Stimulated activated CD4-positive, alpha-beta T cell treated with anti-CD3 and anti-CD28 coated beads, Interleukin-2, amount 100 ng/mL, for 48 hours (primary cell): ENCODE measurements at regions not wholly inside any gene's neighbourhood (a gene's known extent, or its start where the extent isn't known, plus 50 kb on each side); places are given as distances from the start of the nearest gene placed in this dataset.

Experiments
- DNase-seq, 2 donors: peaks; one replicate each; pipeline ENCODE4 v3.0.0-alpha.2; 2020

GRCh38 chr12:89087876-89088275 is 264.4 kb downstream of the DUSP6 start:
- DNase-seq, result no peak

GRCh38 chr12:89087149-89087825 is 265.0 kb downstream of the DUSP6 start:
- DNase-seq, result no peak

GRCh38 chr12:89085421-89085820 is 266.9 kb downstream of the DUSP6 start:
- DNase-seq, result no peak

- no peak for DNase-seq
Measured at GRCh38 chr12:89084751-89085150, 267.6 kb downstream of the DUSP6 start.

DNA sequence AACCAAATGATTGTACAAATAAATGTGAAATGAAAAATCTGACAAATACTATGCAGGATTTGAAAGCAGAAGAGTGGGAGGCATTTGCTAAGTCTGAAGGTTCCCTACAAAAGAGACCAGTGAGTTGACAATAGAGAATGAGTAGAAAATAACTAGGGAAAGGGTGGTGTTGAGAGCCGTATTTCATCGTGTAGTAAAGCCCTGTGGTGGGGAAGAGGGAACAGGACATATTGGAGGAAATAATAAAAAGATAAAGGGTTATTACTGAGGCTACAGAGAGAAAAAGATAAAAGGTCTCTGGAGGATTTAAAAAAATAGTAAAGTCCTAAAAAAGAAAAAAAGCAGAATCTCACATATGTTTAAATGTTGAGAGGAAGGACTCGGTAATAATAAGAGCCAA is 268.8 kb downstream of the DUSP6 start:
- no peak for DNase-seq

DNA sequence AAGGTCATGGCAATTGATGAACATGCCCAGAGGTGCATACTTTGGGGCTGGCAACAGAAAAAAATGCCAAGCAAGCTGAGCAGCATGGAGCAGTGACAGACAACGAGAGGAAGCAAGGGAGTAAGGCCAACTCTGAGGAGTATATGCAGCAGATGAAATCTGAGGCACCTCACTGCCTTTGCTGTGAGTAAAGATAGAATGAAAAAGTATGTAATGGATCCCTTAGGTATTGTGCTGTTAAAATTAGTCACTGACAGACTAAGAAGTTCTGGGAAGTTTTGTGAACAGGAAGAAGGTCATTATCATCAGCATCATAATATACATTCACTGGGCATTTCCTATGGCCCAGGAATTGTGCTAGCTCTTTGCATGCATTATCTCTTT is 269.9 kb downstream of the DUSP6 start:
- no peak for DNase-seq

- no peak for DNase-seq
Measured at GRCh38 chr12:89081719-89082369, 270.5 kb downstream of the DUSP6 start.

- no peak for DNase-seq
Measured at GRCh38 chr12:89080793-89081465, 271.4 kb downstream of the DUSP6 start.

GRCh38 chr12:89075880-89076540 is 276.3 kb downstream of the DUSP6 start:
- DNase-seq, result no peak

DNA sequence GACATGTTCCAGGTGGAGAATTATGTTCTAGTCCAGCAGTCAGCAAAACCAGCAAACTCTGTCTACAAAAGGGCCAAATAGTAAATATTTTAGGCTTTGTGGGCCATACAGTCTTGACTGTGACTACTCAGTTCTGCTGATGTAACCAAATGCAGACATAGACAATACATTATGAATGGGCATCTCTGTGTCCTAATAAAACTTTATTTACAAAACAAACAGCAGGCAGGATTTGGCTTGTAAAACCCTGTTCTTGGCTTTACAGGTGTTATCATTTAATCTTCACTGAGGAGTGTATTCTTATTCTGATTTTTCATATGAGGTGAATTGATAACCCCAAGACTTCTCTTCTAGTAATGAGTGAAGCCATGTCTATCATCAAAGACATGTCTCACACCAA is 278.6 kb downstream of the DUSP6 start:
- DNase-seq, result no peak

GRCh38 chr12:89073027-89073398 is 279.3 kb downstream of the DUSP6 start:
- no peak for DNase-seq

DNA sequence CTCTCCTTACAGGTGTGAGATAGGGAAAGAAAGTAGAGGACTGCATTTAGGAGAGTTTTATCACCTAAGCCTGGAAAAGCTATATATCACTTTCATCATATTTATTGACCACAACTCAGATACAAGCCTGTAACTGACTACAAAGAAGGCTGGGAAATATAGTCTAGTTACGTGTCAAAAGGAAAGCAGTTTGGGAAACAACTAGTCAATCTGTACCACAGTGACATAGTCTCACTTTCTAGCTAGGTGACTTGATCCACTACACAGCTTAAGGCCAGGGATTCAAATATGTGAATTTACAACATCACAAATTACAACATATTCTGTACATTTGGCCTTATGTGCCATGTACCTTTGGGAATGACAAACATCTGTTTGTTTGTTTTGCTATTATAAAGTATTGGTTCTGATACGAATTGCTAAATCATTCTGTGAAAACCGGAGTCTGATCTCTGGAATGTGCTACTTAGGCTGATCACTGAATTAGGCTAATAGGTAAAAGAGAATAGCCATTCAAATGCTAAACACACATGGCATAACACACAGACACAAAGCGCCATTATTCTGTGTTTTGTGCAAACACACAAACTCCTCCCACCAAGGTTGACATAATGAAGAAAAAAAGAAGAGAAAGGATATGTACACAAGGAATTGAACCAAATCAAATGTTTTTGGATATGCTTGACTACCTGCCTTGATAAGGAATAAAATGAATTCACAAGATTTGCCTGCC is 279.8 kb downstream of the DUSP6 start:
- DNase-seq, result no peak

- no peak for DNase-seq
Measured at GRCh38 chr12:89070603-89071002, 281.7 kb downstream of the DUSP6 start.

DNA sequence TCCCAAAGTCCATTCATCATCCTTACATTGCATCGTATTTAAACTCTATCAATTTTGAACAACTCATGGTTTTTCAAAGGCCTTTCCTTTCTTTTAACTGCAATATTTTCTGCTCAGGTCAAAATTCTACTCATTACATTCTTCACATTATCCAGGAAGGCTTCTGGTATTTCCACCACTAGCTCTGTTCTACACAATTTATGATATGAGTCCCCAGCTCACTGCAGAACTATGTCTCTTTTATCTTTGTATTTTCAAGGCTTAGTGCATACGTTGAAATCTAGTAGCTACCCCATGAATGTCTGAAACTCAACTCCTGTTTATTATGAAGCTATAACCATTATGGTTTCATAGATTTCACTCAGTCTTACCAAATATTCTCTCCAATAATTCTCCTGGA is 282.9 kb downstream of the DUSP6 start:
- DNase-seq, result no peak

DNA sequence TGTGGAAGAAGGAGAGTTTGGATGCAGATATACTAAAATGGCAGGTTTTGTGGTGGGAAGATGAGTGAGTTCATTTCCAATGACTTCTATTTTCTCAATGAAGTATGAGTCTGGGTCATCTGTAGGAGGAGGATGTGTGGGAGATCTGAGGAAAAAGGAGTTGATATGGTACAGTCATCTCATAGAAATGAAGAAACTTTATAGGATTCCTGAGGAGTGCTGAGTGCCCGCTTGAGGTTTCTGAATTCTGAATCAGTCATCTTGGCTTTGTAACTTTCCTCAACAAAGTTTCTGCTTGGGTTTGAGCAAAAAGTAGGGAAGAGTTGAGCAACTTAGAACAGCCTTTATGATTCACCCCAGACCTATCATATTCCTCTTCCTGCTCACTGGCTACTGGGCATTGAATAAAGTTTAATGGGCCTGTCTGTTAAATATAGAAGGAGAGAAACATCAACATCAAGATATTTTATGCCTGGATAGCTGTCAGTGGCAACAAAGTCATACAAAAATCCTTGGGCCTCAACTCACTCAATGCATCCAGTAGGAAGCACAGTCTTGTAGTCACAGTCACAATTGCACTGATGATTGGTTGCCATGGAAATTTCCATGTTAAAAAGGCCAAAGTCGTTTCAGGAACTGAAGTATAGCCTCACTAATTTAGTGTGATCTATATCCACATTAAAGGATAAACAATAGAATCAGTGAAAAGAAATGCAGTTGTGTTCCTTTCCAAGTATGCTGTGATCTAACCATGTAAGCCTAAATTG is 284.7 kb downstream of the DUSP6 start:
- no peak for DNase-seq

DNA sequence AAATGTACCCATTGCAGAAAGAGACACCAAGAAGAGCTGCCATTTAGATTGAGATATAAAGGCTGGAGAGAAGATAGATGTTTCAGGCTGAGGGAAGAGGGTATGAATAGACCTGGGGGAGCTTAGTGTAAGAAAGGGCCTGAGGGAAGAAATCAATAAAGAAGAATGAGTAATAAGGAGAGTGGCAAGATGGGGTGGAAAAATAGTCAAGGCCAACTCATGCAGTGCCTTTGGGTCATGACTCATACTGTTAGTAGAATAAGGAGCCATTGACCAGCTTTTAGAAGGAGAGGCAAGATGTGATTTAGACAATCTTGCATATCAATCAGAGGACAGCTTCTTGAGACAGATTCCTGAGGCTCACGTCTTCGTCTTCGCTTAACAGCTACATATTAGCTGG is 287.5 kb downstream of the DUSP6 start:
- DNase-seq, result no peak

- no peak for DNase-seq
Measured at GRCh38 chr12:89064151-89064550, 288.1 kb downstream of the DUSP6 start.

DNA sequence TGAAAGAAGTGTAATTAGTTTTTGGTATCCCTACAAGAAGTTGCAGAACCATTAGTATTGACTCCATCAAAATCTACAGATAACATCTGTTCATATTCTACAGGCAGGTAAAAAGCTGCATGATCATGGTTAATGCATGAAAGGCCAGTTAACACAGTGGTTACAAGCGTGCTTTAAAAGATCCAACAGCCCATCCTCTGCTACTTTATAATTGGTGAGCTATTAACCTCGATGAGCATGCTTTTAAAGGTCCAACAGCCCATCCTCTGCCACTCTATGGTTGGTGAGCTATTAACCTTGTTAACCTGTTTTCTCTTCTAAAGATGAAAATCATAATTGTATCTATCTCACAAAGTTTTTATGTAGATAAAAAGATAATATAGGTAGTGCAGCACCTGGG is 289.3 kb downstream of the DUSP6 start:
- no peak for DNase-seq

- no peak for DNase-seq
Measured at GRCh38 chr12:89059721-89060541, 292.4 kb downstream of the DUSP6 start.

- no peak for DNase-seq
Measured at GRCh38 chr12:89059056-89059455, 293.2 kb downstream of the DUSP6 start.

DNA sequence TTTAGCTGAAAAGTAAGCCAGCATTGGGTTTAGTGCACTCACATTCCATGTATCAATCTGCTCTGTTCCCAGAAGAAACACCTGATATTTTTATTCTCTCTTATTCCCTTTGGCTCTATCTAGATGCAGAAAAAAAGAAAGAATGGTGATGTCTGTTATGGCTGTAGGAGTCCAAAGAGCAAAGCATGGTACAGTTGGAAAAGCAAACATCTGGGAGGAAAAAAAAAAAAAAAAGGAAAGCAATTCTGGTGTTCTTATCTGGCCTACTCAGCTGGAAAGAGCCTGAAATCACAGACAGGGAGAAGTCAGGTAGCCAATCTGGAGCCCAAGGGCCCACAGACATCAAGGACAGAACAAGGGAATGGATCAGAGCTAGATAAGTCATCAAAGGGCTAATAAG is 293.9 kb downstream of the DUSP6 start:
- no peak for DNase-seq
